HCT116 (cell line): ENCODE measurements at regions not wholly inside any gene's neighbourhood (a gene's known extent, or its start where the extent isn't known, plus 50 kb on each side); places are given as distances from the start of the nearest gene placed in this dataset.

Experiments used
- CEBPB ChIP-seq: IDR thresholded peaks from 2 replicates; pipeline ENCODE4 v1.6.1; 2012; ENCODE audit warnings: low read depth
- CTCF ChIP-seq, 3 experiments: fragments of 200-600 bp in 1 of 3; sonication (generic) in 1 of 3; IDR thresholded peaks in 2 of 3; conservative IDR thresholded peaks in 1 of 3; 2 replicates each; pipeline ENCODE4 v1.5.1; 2012 to 2017; ENCODE audit warnings: low read depth in 2 of 3, low read length in 2 of 3, antibody characterized with exemption in 1 of 3, borderline replicate concordance in 1 of 3, control low read depth in 1 of 3, mild to moderate bottlenecking in 1 of 3, mixed read lengths in 1 of 3, mixed run types in 1 of 3, moderate library complexity in 1 of 3; ENCODE audit not compliant: insufficient read depth in 1 of 3
- ELF1 ChIP-seq: IDR thresholded peaks from 2 replicates; pipeline ENCODE4 v1.6.1; 2012; ENCODE audit warnings: low read depth, borderline replicate concordance
- EZH2phosphoT487 ChIP-seq: fragments of 200-600 bp; IDR thresholded peaks from 2 replicates; pipeline ENCODE4 v1.6.1; 2018; ENCODE audit warnings: antibody characterized with exemption, borderline replicate concordance
- MAX ChIP-seq: IDR thresholded peaks from 2 replicates; pipeline ENCODE4 v1.6.1; 2012
- POLR2A ChIP-seq: IDR thresholded peaks from 2 replicates; pipeline ENCODE4 v1.7.0; 2011; ENCODE audit warnings: borderline replicate concordance; ENCODE audit not compliant: insufficient read depth, insufficient read length; ENCODE audit errors: extremely low read depth

- TF ChIP-seq CTCF (IDR thresholded peaks at IDR 0.05 in 2 of 3, conservative IDR thresholded peaks at IDR 0.05 in 1 of 3; ENCODE audit: borderline replicate concordance in 1 of 3, insufficient read depth in 1 of 3, low read depth in 2 of 3, low read length in 2 of 3) (no peak), MAX (no peak), POLR2A (no peak), ELF1 (no peak), CEBPB (no peak), EZH2phosphoT487 (no peak)
These were observed 152.4 kb downstream of the GNAT3 start for GRCh38 chr7:80359476-80359875.
